Parathyroid adenoma (tissue), 2 donors: ENCODE measurements at regions not wholly inside any gene's neighbourhood (a gene's known extent, or its start where the extent isn't known, plus 50 kb on each side); places are given as distances from the start of the nearest gene placed in this dataset.

Experiments
- H2AFZ ChIP-seq: fragments of 300-600 bp; sonication (generic); one replicate; pipeline ENCODE4 v1.7.0; 2017; ENCODE audit warnings: antibody characterized with exemption, mild to moderate bottlenecking
- H3K27ac ChIP-seq: fragments of 300-600 bp; sonication (generic); one replicate; pipeline ENCODE4 v1.7.0; 2017
- H3K27me3 ChIP-seq: fragments of 300-600 bp; sonication (generic); one replicate; pipeline ENCODE4 v1.7.0; 2017; ENCODE audit warnings: low read length; ENCODE audit not compliant: control insufficient read depth, insufficient read depth
- H3K36me3 ChIP-seq: fragments of 300-600 bp; sonication (generic); one replicate; pipeline ENCODE4 v1.7.0; 2017; ENCODE audit warnings: low read length; ENCODE audit not compliant: control insufficient read depth, insufficient read depth
- H3K4me1 ChIP-seq: fragments of 300-600 bp; sonication (generic); one replicate; pipeline ENCODE4 v1.7.0; 2017; ENCODE audit warnings: control low read depth
- H3K4me2 ChIP-seq: fragments of 300-600 bp; sonication (generic); one replicate; pipeline ENCODE4 v1.7.0; 2017; ENCODE audit warnings: low read length
- H3K4me3 ChIP-seq: fragments of 300-600 bp; sonication (generic); one replicate; pipeline ENCODE4 v1.7.0; 2017; ENCODE audit warnings: low read depth, low read length
- H3K79me2 ChIP-seq: fragments of 300-600 bp; sonication (generic); one replicate; pipeline ENCODE4 v1.7.0; 2017; ENCODE audit warnings: control low read depth
- H3K9ac ChIP-seq: fragments of 300-600 bp; sonication (generic); one replicate; pipeline ENCODE4 v1.7.0; 2017; ENCODE audit warnings: mild to moderate bottlenecking
- H3K9me3 ChIP-seq: fragments of 300-600 bp; sonication (generic); one replicate; pipeline ENCODE4 v1.7.0; 2017; ENCODE audit warnings: low read length; ENCODE audit not compliant: control insufficient read depth
- TF ChIP-seq, protein P1 (sequence below): fragments of 300-600 bp; sonication (generic); IDR thresholded peaks from one replicate; pipeline ENCODE4 v1.7.0; 2017; ENCODE audit warnings: antibody characterized with exemption, mild to moderate bottlenecking
- donor health status: primary hyperparathyroidism.

DNA sequence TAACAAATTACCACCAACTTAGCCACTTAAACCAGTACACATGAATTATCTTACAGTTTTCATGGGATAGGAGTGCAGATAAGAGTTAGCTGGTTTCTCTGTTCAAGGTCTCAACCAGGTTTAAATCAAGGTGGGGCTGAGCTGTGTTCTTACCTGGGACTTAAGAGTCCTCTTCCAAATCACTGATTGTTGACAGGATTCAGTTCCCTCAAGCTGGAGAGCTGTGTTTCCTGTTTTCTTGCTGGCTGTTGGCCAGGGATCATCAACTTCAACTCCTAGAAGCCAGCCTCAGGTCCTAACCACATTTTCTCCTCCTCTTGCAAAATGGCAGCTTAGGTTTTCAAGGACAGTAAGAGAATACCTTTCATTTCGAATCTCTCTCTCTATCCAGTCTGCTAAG is 123.8 kb upstream of the CHRM3 start:
- Histone ChIP-seq H3K36me3 (no peaks in the 10 kb centered on the region), H3K27ac (no peak overlapping the region), H3K4me1 (no peaks in the 10 kb centered on the region), H2AFZ (no peak overlapping the region), H3K4me2 (no peak overlapping the region), H3K27me3 (no peaks in the 10 kb centered on the region), H3K79me2 (no peaks in the 10 kb centered on the region), H3K9me3 (no peaks in the 10 kb centered on the region), H3K4me3 (no peak overlapping the region), H3K9ac (no peak overlapping the region)
- TF ChIP-seq, protein P1, sequence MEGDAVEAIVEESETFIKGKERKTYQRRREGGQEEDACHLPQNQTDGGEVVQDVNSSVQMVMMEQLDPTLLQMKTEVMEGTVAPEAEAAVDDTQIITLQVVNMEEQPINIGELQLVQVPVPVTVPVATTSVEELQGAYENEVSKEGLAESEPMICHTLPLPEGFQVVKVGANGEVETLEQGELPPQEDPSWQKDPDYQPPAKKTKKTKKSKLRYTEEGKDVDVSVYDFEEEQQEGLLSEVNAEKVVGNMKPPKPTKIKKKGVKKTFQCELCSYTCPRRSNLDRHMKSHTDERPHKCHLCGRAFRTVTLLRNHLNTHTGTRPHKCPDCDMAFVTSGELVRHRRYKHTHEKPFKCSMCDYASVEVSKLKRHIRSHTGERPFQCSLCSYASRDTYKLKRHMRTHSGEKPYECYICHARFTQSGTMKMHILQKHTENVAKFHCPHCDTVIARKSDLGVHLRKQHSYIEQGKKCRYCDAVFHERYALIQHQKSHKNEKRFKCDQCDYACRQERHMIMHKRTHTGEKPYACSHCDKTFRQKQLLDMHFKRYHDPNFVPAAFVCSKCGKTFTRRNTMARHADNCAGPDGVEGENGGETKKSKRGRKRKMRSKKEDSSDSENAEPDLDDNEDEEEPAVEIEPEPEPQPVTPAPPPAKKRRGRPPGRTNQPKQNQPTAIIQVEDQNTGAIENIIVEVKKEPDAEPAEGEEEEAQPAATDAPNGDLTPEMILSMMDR = no peak

DNA sequence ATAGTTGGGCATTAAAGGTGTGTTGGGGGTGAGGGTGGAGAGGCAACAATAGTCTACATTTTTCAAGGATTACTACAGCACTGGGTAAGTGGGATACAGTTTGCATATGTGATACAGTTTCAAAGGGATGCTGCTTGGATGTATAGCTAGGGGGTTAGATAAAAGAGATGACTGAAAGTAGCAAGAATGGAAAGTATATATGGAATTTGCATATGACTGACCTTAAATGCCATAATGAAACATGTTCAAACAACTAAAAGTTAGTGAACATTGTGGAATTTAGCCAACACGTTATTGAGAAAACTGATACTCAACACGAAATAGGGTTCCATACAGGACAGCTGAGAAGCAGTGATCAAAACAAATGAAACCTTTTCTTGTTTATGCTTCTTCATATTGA is 124.8 kb upstream of the CHRM3 start:
- no peaks in the 10 kb centered on the region for H3K9me3 ChIP-seq
- H3K4me1 ChIP-seq = no peaks in the 10 kb centered on the region
- H3K9ac ChIP-seq = no peak overlapping the region
- H3K36me3 ChIP-seq = no peaks in the 10 kb centered on the region
- no peaks in the 10 kb centered on the region for H3K79me2 ChIP-seq
- no peak overlapping the region for H3K4me3 ChIP-seq
- no peaks in the 10 kb centered on the region for H3K27me3 ChIP-seq
- TF ChIP-seq, protein P1 = no peak
- no peak overlapping the region for H3K4me2 ChIP-seq
- H3K27ac ChIP-seq = no peak overlapping the region
- no peak overlapping the region for H2AFZ ChIP-seq

DNA sequence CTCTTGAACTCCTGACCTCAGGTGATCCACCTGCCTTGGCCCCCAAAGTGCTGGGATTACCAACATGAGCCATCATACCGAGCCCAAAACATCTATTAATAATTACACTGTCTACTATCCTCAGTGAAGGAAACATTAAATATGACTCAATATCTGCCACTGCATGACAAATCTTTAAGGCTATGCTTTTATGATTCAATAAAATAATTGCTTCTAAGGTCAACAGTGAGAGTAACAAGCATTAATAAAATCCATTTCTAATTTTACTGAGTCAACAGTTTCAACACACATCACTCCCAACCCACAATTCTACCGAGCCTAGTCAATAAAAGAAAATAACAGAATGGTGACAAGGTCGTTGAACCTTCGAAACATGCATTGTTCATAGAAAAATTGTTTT is 125.5 kb upstream of the CHRM3 start:
- no peaks in the 10 kb centered on the region for H3K9me3 ChIP-seq
- no peaks in the 10 kb centered on the region for H3K27me3 ChIP-seq
- no peak overlapping the region for H3K27ac ChIP-seq
- no peak overlapping the region for H3K9ac ChIP-seq
- no peak overlapping the region for H3K4me2 ChIP-seq
- H3K79me2 ChIP-seq = no peaks in the 10 kb centered on the region
- H2AFZ ChIP-seq = no peak overlapping the region
- H3K4me1 ChIP-seq = no peaks in the 10 kb centered on the region
- TF ChIP-seq, protein P1 = no peak
- no peaks in the 10 kb centered on the region for H3K36me3 ChIP-seq
- H3K4me3 ChIP-seq = no peak overlapping the region

DNA sequence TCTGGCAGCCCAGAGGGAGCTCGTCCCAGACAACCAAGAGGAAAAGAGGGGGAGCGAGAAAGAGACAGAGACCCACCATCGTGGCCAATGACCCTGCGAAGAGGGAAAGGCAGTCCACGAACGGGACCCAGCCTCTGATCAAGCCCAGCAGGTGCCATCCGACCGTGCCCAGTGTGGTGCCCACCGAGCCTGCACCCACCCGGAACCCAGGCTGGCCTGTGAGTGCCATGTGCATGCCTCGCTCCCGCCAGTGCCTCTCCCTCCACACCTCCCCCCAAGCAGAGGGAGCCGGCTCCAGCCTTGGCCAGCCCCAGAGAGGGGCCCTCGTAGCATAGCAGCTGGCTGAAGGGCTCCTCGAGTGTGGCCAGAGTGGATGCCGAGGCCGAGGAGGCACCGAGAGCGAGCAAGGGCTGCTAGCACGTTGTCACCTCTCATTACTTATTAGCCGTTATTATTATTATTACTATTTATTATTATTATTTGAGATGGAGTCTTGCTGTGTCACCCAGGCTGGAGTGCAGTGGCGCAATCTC is 130.7 kb upstream of the CHRM3 start:
- TF ChIP-seq, protein P1 = no peak
- Histone ChIP-seq H3K9ac (no peak overlapping the region), H3K4me3 (no peak overlapping the region), H3K27me3 (no peaks in the 10 kb centered on the region), H3K4me1 (no peaks in the 10 kb centered on the region), H3K9me3 (no peaks in the 10 kb centered on the region), H3K36me3 (no peaks in the 10 kb centered on the region), H3K4me2 (no peak overlapping the region), H3K27ac (no peak overlapping the region), H3K79me2 (no peaks in the 10 kb centered on the region), H2AFZ (no peak overlapping the region)

DNA sequence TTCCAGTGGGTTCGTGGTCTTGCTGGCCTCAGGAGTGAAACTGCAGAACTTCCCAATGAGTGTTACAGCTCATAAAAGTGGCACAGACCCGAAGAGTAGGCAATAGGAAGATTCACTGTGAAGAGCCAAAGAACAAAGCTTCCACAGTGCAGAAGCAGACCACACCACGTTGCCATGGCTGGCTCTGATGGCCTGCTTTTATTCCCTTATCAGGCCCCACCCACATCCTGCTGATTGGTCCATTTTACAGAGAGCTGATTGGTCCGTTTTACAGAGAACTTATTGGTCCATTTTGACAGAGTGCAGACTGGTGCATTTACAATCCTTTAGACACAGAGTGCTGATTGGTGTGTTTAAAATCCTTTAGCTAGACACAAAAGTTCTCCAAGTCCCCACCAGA is 131.4 kb upstream of the CHRM3 start:
- Histone ChIP-seq H3K27me3 (no peaks in the 10 kb centered on the region), H3K4me1 (no peaks in the 10 kb centered on the region), H3K4me3 (no peak overlapping the region), H3K9ac (no peak overlapping the region), H3K79me2 (no peaks in the 10 kb centered on the region), H3K4me2 (no peak overlapping the region), H3K9me3 (no peaks in the 10 kb centered on the region), H3K27ac (no peak overlapping the region), H3K36me3 (no peaks in the 10 kb centered on the region), H2AFZ (no peak overlapping the region)
- TF ChIP-seq, protein P1 = no peak
